Neuronal stem cell (in vitro differentiated cells): ENCODE measurements at regions not wholly inside any gene's neighbourhood (a gene's known extent, or its start where the extent isn't known, plus 50 kb on each side); places are given as distances from the start of the nearest gene placed in this dataset.
A peak's percentile ranks its signal among the peaks of the same experiment; 100 is the strongest.

ENCODE experiments used
- DNase-seq: peaks from one replicate; pipeline ENCODE4 v3.0.0-alpha.2; 2013; ENCODE audit warnings: low spot score
- H2AFZ ChIP-seq: one replicate; pipeline ENCODE4 v1.6.1; 2013; ENCODE audit warnings: mild to moderate bottlenecking, low read length, inconsistent platforms
- H2AK5ac ChIP-seq: 2 replicates; pipeline ENCODE4 v1.6.1; 2013; ENCODE audit warnings: low read depth, mild to moderate bottlenecking, inconsistent platforms, low read length, moderate library complexity, mixed read lengths
- H2BK120ac ChIP-seq: 2 replicates; pipeline ENCODE4 v1.6.1; 2013; ENCODE audit warnings: low read depth, mild to moderate bottlenecking, inconsistent platforms, low read length, moderate library complexity, mixed read lengths
- H2BK12ac ChIP-seq: one replicate; pipeline ENCODE4 v1.6.1; 2013; ENCODE audit warnings: low read length, inconsistent platforms
- H2BK15ac ChIP-seq: 2 replicates; pipeline ENCODE4 v1.6.1; 2013; ENCODE audit warnings: mild to moderate bottlenecking, low read length, inconsistent platforms, mixed read lengths
- H2BK5ac ChIP-seq: one replicate; pipeline ENCODE4 v1.6.1; 2013; ENCODE audit warnings: inconsistent platforms, mild to moderate bottlenecking, low read length, moderate library complexity
- H3K14ac ChIP-seq: one replicate; pipeline ENCODE4 v1.6.1; 2013; ENCODE audit warnings: low read length, inconsistent platforms
- H3K18ac ChIP-seq: 2 replicates; pipeline ENCODE4 v1.6.1; 2013; ENCODE audit warnings: low read length, inconsistent platforms
- H3K23ac ChIP-seq: 2 replicates; pipeline ENCODE4 v1.6.1; 2013; ENCODE audit warnings: low read depth, mild to moderate bottlenecking, mixed read lengths, low read length, inconsistent platforms; ENCODE audit not compliant: poor library complexity
- H3K27ac ChIP-seq: replicated peaks from 3 replicates; pipeline ENCODE4 v1.5.1; 2013; ENCODE audit warnings: low read length, inconsistent platforms
- H3K27me3 ChIP-seq, 3 experiments: 2 replicates each; pipeline ENCODE4 v1.6.1; 2013; ENCODE audit warnings: low read length in 3 of 3, mild to moderate bottlenecking in 2 of 3, inconsistent platforms in 1 of 3, low read depth in 1 of 3, mixed read lengths in 1 of 3, moderate library complexity in 1 of 3; ENCODE audit not compliant: control insufficient read depth in 3 of 3, insufficient read depth in 3 of 3
- H3K36me3 ChIP-seq, 2 donors: replicated peaks in 1 of 2; 2 replicates each; pipeline ENCODE4 v1.6.1; 2013; ENCODE audit warnings: low read length in 2 of 2; ENCODE audit not compliant: control insufficient read depth in 2 of 2, insufficient read depth in 2 of 2
- H3K4ac ChIP-seq: 2 replicates; pipeline ENCODE4 v1.6.1; 2013; ENCODE audit warnings: inconsistent platforms, mild to moderate bottlenecking, low read length, moderate library complexity
- H3K4me1 ChIP-seq, 2 donors: 1 replicate in 1 of 2; 2 replicates in 1 of 2; pipeline ENCODE4 v1.6.1; 2013; ENCODE audit warnings: low read length in 2 of 2, low read depth in 1 of 2; ENCODE audit not compliant: control insufficient read depth in 2 of 2, insufficient read depth in 1 of 2
- H3K4me2 ChIP-seq: one replicate; pipeline ENCODE4 v1.6.1; 2013; ENCODE audit warnings: mild to moderate bottlenecking, low read length, inconsistent platforms; ENCODE audit not compliant: insufficient read depth, poor library complexity, severe bottlenecking
- H3K4me3 ChIP-seq, 2 donors: 2 replicates each; pipeline ENCODE4 v1.5.1; 2013; ENCODE audit warnings: low read length in 2 of 2, mild to moderate bottlenecking in 2 of 2, inconsistent platforms in 1 of 2, moderate library complexity in 1 of 2
- H3K79me1 ChIP-seq: one replicate; pipeline ENCODE4 v1.6.1; 2013; ENCODE audit warnings: low read depth, mild to moderate bottlenecking, inconsistent platforms, low read length, moderate library complexity
- H3K9ac ChIP-seq: one replicate; pipeline ENCODE4 v1.6.1; 2013; ENCODE audit warnings: mild to moderate bottlenecking, low read depth, low read length, inconsistent platforms; ENCODE audit not compliant: poor library complexity
- H3K9me3 ChIP-seq, 2 donors: replicated peaks in 1 of 2; 2 replicates each; pipeline versions ENCODE3 to v1.6.1; 2013; ENCODE audit warnings: low read length in 2 of 2, mild to moderate bottlenecking in 2 of 2, inconsistent platforms in 1 of 2, low read depth in 1 of 2, mixed read lengths in 1 of 2, moderate library complexity in 1 of 2; ENCODE audit not compliant: control insufficient read depth in 2 of 2, insufficient read depth in 1 of 2
- H4K8ac ChIP-seq: one replicate; pipeline ENCODE4 v1.6.1; 2013; ENCODE audit warnings: low read depth, mild to moderate bottlenecking, inconsistent platforms, low read length, moderate library complexity
- H4K91ac ChIP-seq: one replicate; pipeline ENCODE4 v1.6.1; 2013; ENCODE audit warnings: low read length, low read depth, mild to moderate bottlenecking, inconsistent platforms; ENCODE audit not compliant: poor library complexity
- WGBS, 2 donors: extraction: QIAGEN DNeasy Blood & Tissue Kit; methylation state at CpG; one replicate each; pipeline ENCODE4 v1.1.7; 2013; ENCODE audit warnings: missing lambda C conversion rate in 2 of 2, mixed read lengths in 1 of 2; ENCODE audit not compliant: insufficient read length in 2 of 2, insufficient replicate concordance in 1 of 2; ENCODE audit errors: extremely low coverage in 2 of 2; 5-methylcytosine and 5-hydroxymethylcytosine counted together

DNA sequence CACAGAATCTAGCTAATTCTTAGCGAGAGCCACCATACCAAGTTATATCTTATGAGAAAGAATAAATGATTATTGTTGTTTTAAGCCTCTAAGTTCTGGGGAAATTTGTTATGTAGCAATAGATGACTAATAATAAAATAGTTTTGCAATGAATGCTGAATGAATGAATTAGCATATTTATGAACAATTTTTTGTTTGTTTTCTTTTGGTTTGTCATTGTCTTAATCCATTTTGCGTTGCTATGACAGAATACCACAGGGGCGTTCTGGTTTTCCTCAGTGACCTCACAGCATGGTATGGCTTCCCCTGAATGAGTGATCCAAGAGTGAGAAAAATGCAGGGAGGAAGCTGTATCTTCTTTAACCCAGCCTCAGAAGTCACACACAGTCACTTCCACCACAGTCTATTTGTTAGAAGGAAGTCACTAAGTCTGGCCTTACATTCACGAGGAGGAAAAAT, 53.8 kb upstream of the HPDL start:
- no peak overlapping the region for H2BK120ac ChIP-seq
- WGBS, 2 donors, result no CpG with 5 or more reads among the region's 4 CpGs
- H3K18ac ChIP-seq, result no peak overlapping the region
- no peak overlapping the region for H2BK5ac ChIP-seq
- H3K23ac ChIP-seq, result no peak overlapping the region
- H4K91ac ChIP-seq, result no peak overlapping the region
- H2AFZ ChIP-seq, result no peak overlapping the region
- H3K36me3 ChIP-seq, result no peaks in the 10 kb centered on the region
- no peaks in the 10 kb centered on the region for H3K79me1 ChIP-seq
- H2BK15ac ChIP-seq, result no peak overlapping the region
- no peak overlapping the region for H2BK12ac ChIP-seq
- no peak for DNase-seq
- no peak overlapping the region for H3K4me3 ChIP-seq
- no peak overlapping the region for H4K8ac ChIP-seq
- H2AK5ac ChIP-seq, result no peak overlapping the region
- no peak overlapping the region for H3K27ac ChIP-seq
- peaks cover 2 to 3% of the 10 kb centered on the region in 2 donors for H3K4me1 ChIP-seq
- no peak overlapping the region for H3K4ac ChIP-seq
- no peak overlapping the region for H3K4me2 ChIP-seq
- H3K14ac ChIP-seq, result no peak overlapping the region
- no peaks in the 10 kb centered on the region for H3K9me3 ChIP-seq
- no peak overlapping the region for H3K9ac ChIP-seq
- H3K27me3 ChIP-seq, result no peaks in the 10 kb centered on the region

DNA sequence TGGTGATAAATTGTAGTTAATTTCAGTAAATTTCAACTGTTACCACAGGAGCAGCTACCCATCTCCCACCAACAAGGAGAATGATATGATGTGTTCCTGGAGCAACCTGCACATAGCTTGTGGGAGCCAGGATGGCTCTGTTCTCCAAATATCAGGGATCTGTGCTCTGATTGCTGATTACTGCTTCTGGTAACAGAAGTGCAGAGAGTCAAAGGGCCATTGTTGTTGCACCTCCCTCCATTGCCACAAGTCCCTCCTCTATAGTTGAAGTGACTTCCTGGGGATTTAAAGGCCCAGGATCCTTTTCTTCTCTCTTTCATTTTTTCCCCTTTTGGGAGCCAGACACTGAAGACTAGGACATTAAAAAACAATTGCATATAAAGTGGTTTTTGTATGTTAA, 51.6 kb upstream of the HPDL start:
- Histone ChIP-seq H3K4me1 (peaks cover 2 to 3% of the 10 kb centered on the region in 2 donors), H3K9ac (no peak overlapping the region), H2BK120ac (no peak overlapping the region), H3K79me1 (no peaks in the 10 kb centered on the region), H2AK5ac (no peak overlapping the region), H3K4me3 (no peak overlapping the region), H3K18ac (no peak overlapping the region), H4K8ac (no peak overlapping the region), H2AFZ (peak overlapping the region; percentile 78), H2BK15ac (no peak overlapping the region), H3K36me3 (no peaks in the 10 kb centered on the region), H2BK12ac (no peak overlapping the region), H3K9me3 (no peaks in the 10 kb centered on the region), H4K91ac (no peak overlapping the region), H3K14ac (no peak overlapping the region), H3K4me2 (no peak overlapping the region), H2BK5ac (no peak overlapping the region), H3K27me3 (no peaks in the 10 kb centered on the region), H3K23ac (no peak overlapping the region), H3K27ac (no peak overlapping the region), H3K4ac (no peak overlapping the region)
- DNase-seq, result no peak
